ENCODE measurements at regions not wholly inside any gene's neighbourhood (a gene's known extent, or its start where the extent isn't known, plus 50 kb on each side); places are given as distances from the start of the nearest gene placed in this dataset.

DNA sequence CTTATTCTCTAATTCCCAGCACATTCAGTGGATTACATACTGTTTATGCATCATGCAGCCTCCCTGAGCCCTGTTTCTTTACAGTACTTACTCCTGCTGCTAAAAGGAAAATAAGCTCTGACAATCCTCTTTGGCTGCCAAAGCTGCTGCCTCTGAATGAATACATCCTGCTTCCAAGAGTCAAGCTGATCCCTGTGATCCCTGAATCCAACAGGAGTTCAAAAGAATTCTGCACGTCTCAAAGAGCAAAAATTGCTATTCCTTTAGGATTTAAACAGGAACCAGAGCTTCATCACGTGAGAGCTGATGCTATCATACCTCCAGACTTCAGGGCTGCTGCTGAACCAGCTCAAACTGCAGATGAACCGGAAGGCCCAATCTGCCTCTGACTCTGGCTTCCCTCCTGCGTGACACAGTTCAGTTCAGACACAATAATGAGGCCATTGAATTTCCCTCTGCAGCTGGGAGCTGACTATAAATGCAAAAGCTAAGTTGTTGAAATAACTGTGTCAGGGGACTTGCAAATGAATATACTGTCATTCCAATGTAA lies 851.0 kb upstream of the PHF14 start:
- no peak for TF ChIP-seq POLR2AphosphoS5 (IDR thresholded peaks at IDR 0.05; ENCODE audit: insufficient read depth in 1 of 2, low read depth in 1 of 2)
- TF ChIP-seq, protein P1, sequence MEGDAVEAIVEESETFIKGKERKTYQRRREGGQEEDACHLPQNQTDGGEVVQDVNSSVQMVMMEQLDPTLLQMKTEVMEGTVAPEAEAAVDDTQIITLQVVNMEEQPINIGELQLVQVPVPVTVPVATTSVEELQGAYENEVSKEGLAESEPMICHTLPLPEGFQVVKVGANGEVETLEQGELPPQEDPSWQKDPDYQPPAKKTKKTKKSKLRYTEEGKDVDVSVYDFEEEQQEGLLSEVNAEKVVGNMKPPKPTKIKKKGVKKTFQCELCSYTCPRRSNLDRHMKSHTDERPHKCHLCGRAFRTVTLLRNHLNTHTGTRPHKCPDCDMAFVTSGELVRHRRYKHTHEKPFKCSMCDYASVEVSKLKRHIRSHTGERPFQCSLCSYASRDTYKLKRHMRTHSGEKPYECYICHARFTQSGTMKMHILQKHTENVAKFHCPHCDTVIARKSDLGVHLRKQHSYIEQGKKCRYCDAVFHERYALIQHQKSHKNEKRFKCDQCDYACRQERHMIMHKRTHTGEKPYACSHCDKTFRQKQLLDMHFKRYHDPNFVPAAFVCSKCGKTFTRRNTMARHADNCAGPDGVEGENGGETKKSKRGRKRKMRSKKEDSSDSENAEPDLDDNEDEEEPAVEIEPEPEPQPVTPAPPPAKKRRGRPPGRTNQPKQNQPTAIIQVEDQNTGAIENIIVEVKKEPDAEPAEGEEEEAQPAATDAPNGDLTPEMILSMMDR (IDR thresholded peaks at IDR 0.05): no peak
- TF ChIP-seq POLR2A (IDR thresholded peaks at IDR 0.05): no peak
